DND-41 (cell line): ENCODE measurements at regions not wholly inside any gene's neighbourhood (a gene's known extent, or its start where the extent isn't known, plus 50 kb on each side); places are given as distances from the start of the nearest gene placed in this dataset.

Experiments used
- ATAC-seq: fragments of 200-7000 bp; cut with Tn5 transposase; 3 replicates; pipeline ENCODE4 v1.9.1; 2021; ENCODE audit warnings: low read depth; ENCODE audit not compliant: insufficient read depth
- DNase-seq: peaks from one replicate; pipeline ENCODE4 v3.0.0-alpha.2; 2020
- H2AFZ ChIP-seq: 2 replicates; pipeline ENCODE4 v1.6.0; 2012; ENCODE audit warnings: low read depth, low read length
- H3K27ac ChIP-seq: 2 replicates; pipeline ENCODE4 v1.5.1; 2012; ENCODE audit warnings: low read length, inconsistent platforms
- H3K27me3 ChIP-seq: fragments of 200-600 bp; sonication (generic); 2 replicates; pipeline ENCODE4 v1.6.0; 2012; ENCODE audit warnings: low read length, mild to moderate bottlenecking, inconsistent platforms; ENCODE audit not compliant: insufficient read depth, poor library complexity
- H3K36me3 ChIP-seq: 2 replicates; pipeline ENCODE4 v1.5.1; 2012; ENCODE audit warnings: low read length, inconsistent platforms; ENCODE audit not compliant: insufficient read depth
- H3K4me1 ChIP-seq: 2 replicates; pipeline ENCODE4 v1.5.1; 2012; ENCODE audit warnings: mild to moderate bottlenecking, low read length; ENCODE audit not compliant: insufficient read depth
- H3K4me2 ChIP-seq: 2 replicates; pipeline ENCODE4 v1.6.0; 2012; ENCODE audit warnings: mild to moderate bottlenecking, moderate library complexity, low read length, inconsistent platforms; ENCODE audit not compliant: insufficient read depth
- H3K4me3 ChIP-seq, 2 experiments: fragments of 200-600 bp in 1 of 2; shearing (Covaris generic) in 1 of 2; 2 replicates each; pipeline ENCODE4 v1.5.1; 2012 to 2016; ENCODE audit warnings: inconsistent platforms in 2 of 2, low read length in 2 of 2, mild to moderate bottlenecking in 2 of 2, low read depth in 1 of 2, moderate library complexity in 1 of 2
- H3K79me2 ChIP-seq: 2 replicates; pipeline ENCODE4 v1.6.0; 2012; ENCODE audit warnings: low read length, inconsistent platforms; ENCODE audit not compliant: insufficient read depth
- H3K9ac ChIP-seq: 2 replicates; pipeline ENCODE4 v1.6.0; 2012; ENCODE audit warnings: low read depth, mild to moderate bottlenecking, inconsistent platforms, low read length, moderate library complexity
- H3K9me3 ChIP-seq: 2 replicates; pipeline ENCODE4 v1.5.1; 2012; ENCODE audit warnings: low read length, moderate library complexity, mild to moderate bottlenecking, inconsistent platforms; ENCODE audit not compliant: insufficient read depth, severe bottlenecking
- H4K20me1 ChIP-seq: 2 replicates; pipeline ENCODE4 v1.6.0; 2012; ENCODE audit warnings: low read length; ENCODE audit not compliant: insufficient read depth
- EZH2 ChIP-seq: IDR thresholded peaks from 3 replicates; pipeline ENCODE4 v1.6.1; 2012; ENCODE audit warnings: borderline replicate concordance, low read depth, mild to moderate bottlenecking, moderate library complexity, low read length, inconsistent platforms; ENCODE audit not compliant: severe bottlenecking
- TF ChIP-seq, protein P1 (sequence below): IDR thresholded peaks from 2 replicates; pipeline ENCODE4 v1.5.1; 2012; ENCODE audit warnings: borderline replicate concordance, low read length, moderate library complexity, mild to moderate bottlenecking; ENCODE audit not compliant: poor library complexity, severe bottlenecking; ENCODE audit errors: extremely low read depth

- ATAC-seq (no peak), DNase-seq (no peak)
- Histone ChIP-seq H3K36me3 (no peaks in the 10 kb centered on the region), H4K20me1 (no peaks in the 10 kb centered on the region), H3K79me2 (no peaks in the 10 kb centered on the region), H3K9ac (no peak overlapping the region), H3K4me1 (no peaks in the 10 kb centered on the region), H3K4me2 (no peak overlapping the region), H3K27me3 (no peaks in the 10 kb centered on the region), H3K27ac (no peak overlapping the region), H2AFZ (no peak overlapping the region), H3K9me3 (no peaks in the 10 kb centered on the region), H3K4me3 (no peak overlapping the region)
- no peak for TF ChIP-seq EZH2
- TF ChIP-seq, protein P1, sequence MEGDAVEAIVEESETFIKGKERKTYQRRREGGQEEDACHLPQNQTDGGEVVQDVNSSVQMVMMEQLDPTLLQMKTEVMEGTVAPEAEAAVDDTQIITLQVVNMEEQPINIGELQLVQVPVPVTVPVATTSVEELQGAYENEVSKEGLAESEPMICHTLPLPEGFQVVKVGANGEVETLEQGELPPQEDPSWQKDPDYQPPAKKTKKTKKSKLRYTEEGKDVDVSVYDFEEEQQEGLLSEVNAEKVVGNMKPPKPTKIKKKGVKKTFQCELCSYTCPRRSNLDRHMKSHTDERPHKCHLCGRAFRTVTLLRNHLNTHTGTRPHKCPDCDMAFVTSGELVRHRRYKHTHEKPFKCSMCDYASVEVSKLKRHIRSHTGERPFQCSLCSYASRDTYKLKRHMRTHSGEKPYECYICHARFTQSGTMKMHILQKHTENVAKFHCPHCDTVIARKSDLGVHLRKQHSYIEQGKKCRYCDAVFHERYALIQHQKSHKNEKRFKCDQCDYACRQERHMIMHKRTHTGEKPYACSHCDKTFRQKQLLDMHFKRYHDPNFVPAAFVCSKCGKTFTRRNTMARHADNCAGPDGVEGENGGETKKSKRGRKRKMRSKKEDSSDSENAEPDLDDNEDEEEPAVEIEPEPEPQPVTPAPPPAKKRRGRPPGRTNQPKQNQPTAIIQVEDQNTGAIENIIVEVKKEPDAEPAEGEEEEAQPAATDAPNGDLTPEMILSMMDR: no peak
Measured at GRCh38 chr5:175116466-175117048, 327.4 kb downstream of the DRD1 start.

- ATAC-seq (no peak), DNase-seq (no peak)
- Histone ChIP-seq H3K27me3 (no peaks in the 10 kb centered on the region), H3K9me3 (no peaks in the 10 kb centered on the region), H3K27ac (no peak overlapping the region), H2AFZ (no peak overlapping the region), H3K4me3 (no peak overlapping the region), H3K9ac (no peak overlapping the region), H3K4me2 (no peak overlapping the region), H4K20me1 (no peaks in the 10 kb centered on the region), H3K79me2 (no peaks in the 10 kb centered on the region), H3K36me3 (no peaks in the 10 kb centered on the region), H3K4me1 (no peaks in the 10 kb centered on the region)
- TF ChIP-seq, protein P1: no peak
- no peak for TF ChIP-seq EZH2
Measured at GRCh38 chr5:175115831-175116230, 328.2 kb downstream of the DRD1 start.

DNA sequence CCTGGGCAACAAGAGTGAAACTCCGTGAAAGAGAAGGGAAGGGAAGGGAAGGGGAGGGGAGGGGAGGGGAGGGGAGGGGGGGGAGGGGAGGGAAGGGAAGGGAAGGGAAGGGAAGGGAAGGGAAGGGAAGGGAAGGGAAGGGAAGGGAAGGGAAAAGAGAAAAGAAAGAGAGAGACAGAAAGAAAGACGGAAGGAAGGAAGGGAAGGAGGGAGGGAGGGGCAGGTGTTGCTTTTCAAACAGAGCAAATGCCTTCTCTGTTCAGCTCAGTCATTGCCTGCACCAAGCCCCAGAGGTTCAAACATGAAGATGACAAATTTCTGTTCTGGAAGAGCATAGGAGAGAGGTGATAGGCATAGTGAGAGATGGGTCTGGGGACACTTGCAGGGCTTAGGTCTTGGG is 330.0 kb downstream of the DRD1 start:
- Histone ChIP-seq H4K20me1 (no peaks in the 10 kb centered on the region), H3K4me2 (no peak overlapping the region), H3K79me2 (no peaks in the 10 kb centered on the region), H3K9me3 (peaks cover 4% of the 10 kb centered on the region), H3K27ac (no peak overlapping the region), H3K4me3 (no peak overlapping the region), H3K27me3 (no peaks in the 10 kb centered on the region), H3K9ac (no peak overlapping the region), H3K36me3 (no peaks in the 10 kb centered on the region), H2AFZ (no peak overlapping the region), H3K4me1 (no peaks in the 10 kb centered on the region)
- TF ChIP-seq, protein P1: no peak
- no peak for TF ChIP-seq EZH2
- DNase-seq (no peak), ATAC-seq (no peak)
